Peyer's patch (tissue), 4 donors: ENCODE measurements at regions not wholly inside any gene's neighbourhood (a gene's known extent, or its start where the extent isn't known, plus 50 kb on each side); places are given as distances from the start of the nearest gene placed in this dataset.

Source experiments
- CTCF ChIP-seq, 6 experiments: fragments of 450-650 bp in 4 of 6; fragments of 200-600 bp in 2 of 6; sonication (generic) in 1 of 6; IDR thresholded peaks; one replicate each; pipeline ENCODE4 v1.5.1; 2017 to 2019; ENCODE audit warnings: antibody characterized with exemption in 6 of 6, mild to moderate bottlenecking in 3 of 6, moderate library complexity in 1 of 6
- POLR2A ChIP-seq, 2 donors: fragments of 450-650 bp; IDR thresholded peaks; one replicate each; pipeline ENCODE4 v1.5.1; 2017; ENCODE audit warnings: antibody characterized with exemption in 2 of 2, mild to moderate bottlenecking in 2 of 2, moderate library complexity in 2 of 2

- TF ChIP-seq CTCF (IDR thresholded peaks at IDR 0.05) (no peak), POLR2A (IDR thresholded peaks at IDR 0.05) (no peak)
These were observed 1325.8 kb upstream of the ALCAM start for GRCh38 chr3:104040896-104041295.
